ENCODE measurements at regions not wholly inside any gene's neighbourhood (a gene's known extent, or its start where the extent isn't known, plus 50 kb on each side); places are given as distances from the start of the nearest gene placed in this dataset.
A peak's percentile ranks its signal among the peaks of the same experiment; 100 is the strongest.

- no peak for DNase-seq (ENCODE audit: low spot score)
These were observed 130.3 kb upstream of the SASH1 start for GRCh38 chr6:148212366-148212765.

GRCh38 chr6:148213366-148213765 is 129.3 kb upstream of the SASH1 start:
- DNase-seq (ENCODE audit: low spot score): no peak

GRCh38 chr6:148214667-148215066 is 128.0 kb upstream of the SASH1 start:
- no peak for DNase-seq (ENCODE audit: low spot score)

- DNase-seq (ENCODE audit: low spot score): no peak
These were observed 125.6 kb upstream of the SASH1 start for GRCh38 chr6:148217051-148217450.

- peak; percentile 39 for DNase-seq (ENCODE audit: low spot score)
These were observed 124.7 kb upstream of the SASH1 start for GRCh38 chr6:148217921-148218320.

GRCh38 chr6:148218542-148219258 is 123.9 kb upstream of the SASH1 start:
- DNase-seq (ENCODE audit: low spot score): no peak

GRCh38 chr6:148221196-148221979 is 121.2 kb upstream of the SASH1 start:
- DNase-seq (ENCODE audit: low spot score): no peak

GRCh38 chr6:148222376-148222775 is 120.3 kb upstream of the SASH1 start:
- no peak for DNase-seq (ENCODE audit: low spot score)

- no peak for DNase-seq (ENCODE audit: low spot score)
These were observed 119.8 kb upstream of the SASH1 start for GRCh38 chr6:148222846-148223245.

GRCh38 chr6:148223424-148223842 is 119.2 kb upstream of the SASH1 start:
- DNase-seq (ENCODE audit: low spot score): peak; percentile 78

- DNase-seq (ENCODE audit: low spot score): peak; percentile 95
These were observed 116.8 kb upstream of the SASH1 start for GRCh38 chr6:148225871-148226270.

- peak; percentile 44 for DNase-seq (ENCODE audit: low spot score)
These were observed 116.4 kb upstream of the SASH1 start for GRCh38 chr6:148226284-148226683.

- DNase-seq (ENCODE audit: low spot score): no peak
These were observed 111.1 kb upstream of the SASH1 start for GRCh38 chr6:148231572-148231971.

GRCh38 chr6:148235446-148235845 is 107.2 kb upstream of the SASH1 start:
- no peak for DNase-seq (ENCODE audit: low spot score)

GRCh38 chr6:148238713-148239112 is 103.9 kb upstream of the SASH1 start:
- DNase-seq (ENCODE audit: low spot score): no peak

- DNase-seq (ENCODE audit: low spot score): no peak
These were observed 103.4 kb upstream of the SASH1 start for GRCh38 chr6:148239215-148239614.

GRCh38 chr6:148239801-148240460 is 102.7 kb upstream of the SASH1 start:
- no peak for DNase-seq (ENCODE audit: low spot score)

GRCh38 chr6:148240461-148240840 is 102.2 kb upstream of the SASH1 start:
- no peak for DNase-seq (ENCODE audit: low spot score)

GRCh38 chr6:148240861-148241477 is 101.7 kb upstream of the SASH1 start:
- DNase-seq (ENCODE audit: low spot score): no peak

GRCh38 chr6:148242180-148242579 is 100.5 kb upstream of the SASH1 start:
- peak; percentile 62 for DNase-seq (ENCODE audit: low spot score)

GRCh38 chr6:148244217-148244935 is 98.3 kb upstream of the SASH1 start:
- DNase-seq (ENCODE audit: low spot score): no peak

Measured in pons (tissue), 1 donor.